ENCODE measurements at regions not wholly inside any gene's neighbourhood (a gene's known extent, or its start where the extent isn't known, plus 50 kb on each side); places are given as distances from the start of the nearest gene placed in this dataset.

DNA sequence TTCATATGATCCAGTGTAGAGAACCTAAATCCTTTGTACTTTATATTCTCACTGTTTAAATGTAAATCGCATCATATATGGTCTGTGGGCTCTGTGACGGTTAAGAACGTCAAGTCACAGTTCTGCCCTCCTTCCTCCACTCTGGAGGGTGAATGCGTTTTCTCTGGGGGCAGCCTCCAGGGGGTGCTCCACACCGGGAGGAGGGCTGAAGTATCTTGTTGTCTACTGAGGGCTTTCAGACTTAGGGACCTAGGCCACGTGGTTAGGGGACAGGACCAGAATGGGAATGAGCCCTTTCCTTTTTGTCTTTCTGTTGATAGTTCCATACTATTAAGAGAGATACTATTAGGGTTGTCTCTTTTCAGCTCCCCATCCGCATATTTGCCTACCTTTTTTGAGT lies 504.9 kb downstream of the FGF9 start:
- TF ChIP-seq EP300 (IDR thresholded peaks at IDR 0.05) (no peak), POLR2A (IDR thresholded peaks at IDR 0.05) (no peak)
- TF ChIP-seq, protein P1, sequence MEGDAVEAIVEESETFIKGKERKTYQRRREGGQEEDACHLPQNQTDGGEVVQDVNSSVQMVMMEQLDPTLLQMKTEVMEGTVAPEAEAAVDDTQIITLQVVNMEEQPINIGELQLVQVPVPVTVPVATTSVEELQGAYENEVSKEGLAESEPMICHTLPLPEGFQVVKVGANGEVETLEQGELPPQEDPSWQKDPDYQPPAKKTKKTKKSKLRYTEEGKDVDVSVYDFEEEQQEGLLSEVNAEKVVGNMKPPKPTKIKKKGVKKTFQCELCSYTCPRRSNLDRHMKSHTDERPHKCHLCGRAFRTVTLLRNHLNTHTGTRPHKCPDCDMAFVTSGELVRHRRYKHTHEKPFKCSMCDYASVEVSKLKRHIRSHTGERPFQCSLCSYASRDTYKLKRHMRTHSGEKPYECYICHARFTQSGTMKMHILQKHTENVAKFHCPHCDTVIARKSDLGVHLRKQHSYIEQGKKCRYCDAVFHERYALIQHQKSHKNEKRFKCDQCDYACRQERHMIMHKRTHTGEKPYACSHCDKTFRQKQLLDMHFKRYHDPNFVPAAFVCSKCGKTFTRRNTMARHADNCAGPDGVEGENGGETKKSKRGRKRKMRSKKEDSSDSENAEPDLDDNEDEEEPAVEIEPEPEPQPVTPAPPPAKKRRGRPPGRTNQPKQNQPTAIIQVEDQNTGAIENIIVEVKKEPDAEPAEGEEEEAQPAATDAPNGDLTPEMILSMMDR (IDR thresholded peaks at IDR 0.05): no peak
